Neural cell (in vitro differentiated cells): ENCODE measurements at regions not wholly inside any gene's neighbourhood (a gene's known extent, or its start where the extent isn't known, plus 50 kb on each side); places are given as distances from the start of the nearest gene placed in this dataset.

Source experiments
- EP300 ChIP-seq: fragments of 450-650 bp; conservative IDR thresholded peaks from 2 replicates; pipeline ENCODE4 v1.6.1; 2014; ENCODE audit warnings: antibody characterized with exemption, mild to moderate bottlenecking, moderate library complexity; ENCODE audit not compliant: poor library complexity, severe bottlenecking
- EZH2 ChIP-seq: fragments of 200-600, 300-800 bp; shearing (Covaris generic), sonication (generic); IDR thresholded peaks from 2 replicates; pipeline ENCODE4 v1.6.1; 2014; ENCODE audit warnings: antibody characterized with exemption, low read length, borderline replicate concordance, mild to moderate bottlenecking; ENCODE audit not compliant: insufficient read depth, poor library complexity, severe bottlenecking
- POLR2AphosphoS5 ChIP-seq: IDR thresholded peaks from 2 replicates; pipeline ENCODE4 v1.6.1; 2012
- RAD21 ChIP-seq: fragments of 450-650 bp; conservative IDR thresholded peaks from 2 replicates; pipeline ENCODE4 v1.6.1; 2014; ENCODE audit warnings: antibody characterized with exemption, mild to moderate bottlenecking, moderate library complexity
- SMC3 ChIP-seq: fragments of 450-650 bp; conservative IDR thresholded peaks from 2 replicates; pipeline ENCODE4 v1.6.1; 2014; ENCODE audit warnings: antibody characterized with exemption, mild to moderate bottlenecking, moderate library complexity; ENCODE audit not compliant: poor library complexity
- TAF1 ChIP-seq: IDR thresholded peaks from 2 replicates; pipeline ENCODE4 v1.6.1; 2012; ENCODE audit warnings: low read depth
- TF ChIP-seq, protein P1 (sequence below): IDR thresholded peaks from 2 replicates; pipeline ENCODE4 v1.6.1; 2012; ENCODE audit warnings: borderline replicate concordance
- TF ChIP-seq, protein P2 (sequence below): fragments of 450-650 bp; IDR thresholded peaks from 2 replicates; pipeline ENCODE4 v1.5.1; 2014; ENCODE audit warnings: antibody characterized with exemption, mild to moderate bottlenecking, moderate library complexity; ENCODE audit not compliant: poor library complexity, severe bottlenecking

DNA sequence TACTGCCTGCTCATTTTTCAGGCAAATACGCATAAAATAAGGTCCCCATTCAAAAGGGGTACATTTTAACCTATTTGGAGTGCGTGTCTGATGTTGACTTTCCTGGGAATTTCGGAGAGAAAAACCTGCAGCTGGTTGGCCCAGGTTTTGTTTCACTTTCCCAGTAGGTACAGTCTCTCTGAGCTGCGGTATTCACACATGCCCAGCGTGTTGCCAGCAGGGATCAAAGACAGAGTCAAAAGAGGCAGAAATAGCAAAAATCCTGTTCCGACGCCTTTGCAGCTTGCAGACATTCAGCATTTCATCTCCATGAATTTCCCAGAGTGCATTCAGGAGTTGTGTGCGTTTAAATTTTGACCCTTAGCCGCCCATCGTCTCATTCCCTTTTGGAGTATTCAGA, 855.4 kb upstream of the CELF4 start:
- no peak for TF ChIP-seq EZH2
- no peak for TF ChIP-seq EP300
- TF ChIP-seq, protein P1, sequence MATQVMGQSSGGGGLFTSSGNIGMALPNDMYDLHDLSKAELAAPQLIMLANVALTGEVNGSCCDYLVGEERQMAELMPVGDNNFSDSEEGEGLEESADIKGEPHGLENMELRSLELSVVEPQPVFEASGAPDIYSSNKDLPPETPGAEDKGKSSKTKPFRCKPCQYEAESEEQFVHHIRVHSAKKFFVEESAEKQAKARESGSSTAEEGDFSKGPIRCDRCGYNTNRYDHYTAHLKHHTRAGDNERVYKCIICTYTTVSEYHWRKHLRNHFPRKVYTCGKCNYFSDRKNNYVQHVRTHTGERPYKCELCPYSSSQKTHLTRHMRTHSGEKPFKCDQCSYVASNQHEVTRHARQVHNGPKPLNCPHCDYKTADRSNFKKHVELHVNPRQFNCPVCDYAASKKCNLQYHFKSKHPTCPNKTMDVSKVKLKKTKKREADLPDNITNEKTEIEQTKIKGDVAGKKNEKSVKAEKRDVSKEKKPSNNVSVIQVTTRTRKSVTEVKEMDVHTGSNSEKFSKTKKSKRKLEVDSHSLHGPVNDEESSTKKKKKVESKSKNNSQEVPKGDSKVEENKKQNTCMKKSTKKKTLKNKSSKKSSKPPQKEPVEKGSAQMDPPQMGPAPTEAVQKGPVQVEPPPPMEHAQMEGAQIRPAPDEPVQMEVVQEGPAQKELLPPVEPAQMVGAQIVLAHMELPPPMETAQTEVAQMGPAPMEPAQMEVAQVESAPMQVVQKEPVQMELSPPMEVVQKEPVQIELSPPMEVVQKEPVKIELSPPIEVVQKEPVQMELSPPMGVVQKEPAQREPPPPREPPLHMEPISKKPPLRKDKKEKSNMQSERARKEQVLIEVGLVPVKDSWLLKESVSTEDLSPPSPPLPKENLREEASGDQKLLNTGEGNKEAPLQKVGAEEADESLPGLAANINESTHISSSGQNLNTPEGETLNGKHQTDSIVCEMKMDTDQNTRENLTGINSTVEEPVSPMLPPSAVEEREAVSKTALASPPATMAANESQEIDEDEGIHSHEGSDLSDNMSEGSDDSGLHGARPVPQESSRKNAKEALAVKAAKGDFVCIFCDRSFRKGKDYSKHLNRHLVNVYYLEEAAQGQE, result peak; percentile 3
- no peak for TF ChIP-seq POLR2AphosphoS5
- TF ChIP-seq, protein P2, sequence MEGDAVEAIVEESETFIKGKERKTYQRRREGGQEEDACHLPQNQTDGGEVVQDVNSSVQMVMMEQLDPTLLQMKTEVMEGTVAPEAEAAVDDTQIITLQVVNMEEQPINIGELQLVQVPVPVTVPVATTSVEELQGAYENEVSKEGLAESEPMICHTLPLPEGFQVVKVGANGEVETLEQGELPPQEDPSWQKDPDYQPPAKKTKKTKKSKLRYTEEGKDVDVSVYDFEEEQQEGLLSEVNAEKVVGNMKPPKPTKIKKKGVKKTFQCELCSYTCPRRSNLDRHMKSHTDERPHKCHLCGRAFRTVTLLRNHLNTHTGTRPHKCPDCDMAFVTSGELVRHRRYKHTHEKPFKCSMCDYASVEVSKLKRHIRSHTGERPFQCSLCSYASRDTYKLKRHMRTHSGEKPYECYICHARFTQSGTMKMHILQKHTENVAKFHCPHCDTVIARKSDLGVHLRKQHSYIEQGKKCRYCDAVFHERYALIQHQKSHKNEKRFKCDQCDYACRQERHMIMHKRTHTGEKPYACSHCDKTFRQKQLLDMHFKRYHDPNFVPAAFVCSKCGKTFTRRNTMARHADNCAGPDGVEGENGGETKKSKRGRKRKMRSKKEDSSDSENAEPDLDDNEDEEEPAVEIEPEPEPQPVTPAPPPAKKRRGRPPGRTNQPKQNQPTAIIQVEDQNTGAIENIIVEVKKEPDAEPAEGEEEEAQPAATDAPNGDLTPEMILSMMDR, result no peak
- no peak for TF ChIP-seq TAF1
- TF ChIP-seq SMC3, result no peak
- TF ChIP-seq RAD21, result no peak
